AML-193 (cell line): ENCODE measurements at regions not wholly inside any gene's neighbourhood (a gene's known extent, or its start where the extent isn't known, plus 50 kb on each side); places are given as distances from the start of the nearest gene placed in this dataset.

Experiments used
- DNase-seq, 2 experiments: peaks; one replicate each; lab custom pipeline; 2025; lab: John Stamatoyannopoulos, UW

GRCh38 chr12:65517656-65518210, 239.2 kb downstream of the MSRB3 start:
- DNase-seq, result no peak

- DNase-seq, result no peak
Observed at GRCh38 chr12:65518771-65519170, 240.3 kb downstream of the MSRB3 start.

GRCh38 chr12:65520658-65521057, 242.2 kb downstream of the MSRB3 start:
- no peak for DNase-seq

GRCh38 chr12:65522956-65523860, 244.7 kb downstream of the MSRB3 start:
- DNase-seq, result no peak

GRCh38 chr12:65524666-65525065, 246.2 kb downstream of the MSRB3 start:
- DNase-seq, result no peak

- no peak for DNase-seq
Observed at GRCh38 chr12:65525491-65526141, 247.1 kb downstream of the MSRB3 start.

- DNase-seq, result no peak
Observed at GRCh38 chr12:65526311-65526710, 247.8 kb downstream of the MSRB3 start.

- no peak for DNase-seq
Observed at GRCh38 chr12:65528127-65528526, 249.6 kb downstream of the MSRB3 start.

- no peak for DNase-seq
Observed at GRCh38 chr12:65529106-65529505, 250.6 kb downstream of the MSRB3 start.

- no peak for DNase-seq
Observed at GRCh38 chr12:65529771-65530435, 251.4 kb downstream of the MSRB3 start.

GRCh38 chr12:65532162-65532561, 253.7 kb downstream of the MSRB3 start:
- no peak for DNase-seq

- DNase-seq, result no peak
Observed at GRCh38 chr12:65532764-65533163, 254.3 kb downstream of the MSRB3 start.

- no peak for DNase-seq
Observed at GRCh38 chr12:65533177-65533883, 254.8 kb downstream of the MSRB3 start.

GRCh38 chr12:65534238-65534841, 255.9 kb downstream of the MSRB3 start:
- no peak for DNase-seq

- no peak for DNase-seq
Observed at GRCh38 chr12:65535946-65536345, 257.5 kb downstream of the MSRB3 start.

- DNase-seq, result no peak
Observed at GRCh38 chr12:65536351-65536750, 257.9 kb downstream of the MSRB3 start.

- no peak for DNase-seq
Observed at GRCh38 chr12:65536876-65537681, 258.6 kb downstream of the MSRB3 start.

- DNase-seq, result no peak
Observed at GRCh38 chr12:65537978-65538377, 259.5 kb downstream of the MSRB3 start.

- no peak for DNase-seq
Observed at GRCh38 chr12:65539023-65539422, 260.5 kb downstream of the MSRB3 start.

GRCh38 chr12:65540140-65540539, 261.7 kb downstream of the MSRB3 start:
- DNase-seq, result no peak

- DNase-seq, result no peak
Observed at GRCh38 chr12:65546528-65546927, 268.0 kb downstream of the MSRB3 start.
